H1 (cell line): ENCODE measurements at regions not wholly inside any gene's neighbourhood (a gene's known extent, or its start where the extent isn't known, plus 50 kb on each side); places are given as distances from the start of the nearest gene placed in this dataset.

Source experiments
- BACH1 ChIP-seq: IDR thresholded peaks from 2 replicates; pipeline ENCODE4 v1.6.1; 2012; ENCODE audit warnings: low read length, improper control_type of control experiment
- EP300 ChIP-seq, 2 experiments: IDR thresholded peaks; 1 replicate in 1 of 2; 2 replicates in 1 of 2; pipeline ENCODE4 v1.6.1; 2011 to 2012; ENCODE audit warnings: low read depth in 2 of 2, low read length in 2 of 2, mild to moderate bottlenecking in 2 of 2, borderline replicate concordance in 1 of 2, inconsistent platforms in 1 of 2, moderate library complexity in 1 of 2
- SIN3A ChIP-seq, 2 experiments: IDR thresholded peaks in 1 of 2; conservative IDR thresholded peaks in 1 of 2; 2 replicates each; pipeline ENCODE4 v1.6.1; 2011 to 2012; ENCODE audit warnings: low read length in 2 of 2, improper control_type of control experiment in 1 of 2, low read depth in 1 of 2, mild to moderate bottlenecking in 1 of 2
- TF ChIP-seq, protein P1 (sequence below): IDR thresholded peaks from 2 replicates; pipeline ENCODE4 v1.6.1; 2011; ENCODE audit warnings: low read length, improper control_type of control experiment

DNA sequence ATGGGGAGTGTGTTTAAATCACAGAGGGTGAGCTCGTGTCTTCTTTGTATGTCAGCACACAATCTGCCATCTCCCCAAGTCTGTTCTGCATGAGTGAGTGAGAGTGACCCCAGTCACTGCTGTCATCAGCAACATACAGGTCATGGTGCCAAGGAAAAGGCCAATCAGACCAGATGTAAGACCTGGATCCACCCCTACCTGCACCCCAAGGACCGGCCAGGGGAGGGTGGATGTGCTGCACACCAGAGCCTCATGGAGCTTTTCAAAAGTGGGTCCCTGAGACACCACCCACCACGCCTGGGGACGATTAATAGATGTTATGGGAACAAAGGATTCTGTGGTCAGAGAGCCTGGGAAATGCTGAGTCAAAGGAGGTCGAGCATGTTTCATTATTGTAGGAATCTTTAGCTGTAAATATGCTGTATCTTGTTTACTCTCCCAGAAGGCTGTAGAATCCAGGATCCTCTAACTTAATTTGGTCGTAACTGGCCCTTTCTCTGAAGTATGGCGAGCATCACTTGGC is 420.5 kb downstream of the RPS24 start (continued):
- TF ChIP-seq, protein P1, sequence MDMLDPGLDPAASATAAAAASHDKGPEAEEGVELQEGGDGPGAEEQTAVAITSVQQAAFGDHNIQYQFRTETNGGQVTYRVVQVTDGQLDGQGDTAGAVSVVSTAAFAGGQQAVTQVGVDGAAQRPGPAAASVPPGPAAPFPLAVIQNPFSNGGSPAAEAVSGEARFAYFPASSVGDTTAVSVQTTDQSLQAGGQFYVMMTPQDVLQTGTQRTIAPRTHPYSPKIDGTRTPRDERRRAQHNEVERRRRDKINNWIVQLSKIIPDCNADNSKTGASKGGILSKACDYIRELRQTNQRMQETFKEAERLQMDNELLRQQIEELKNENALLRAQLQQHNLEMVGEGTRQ: no peak
- TF ChIP-seq SIN3A (conservative IDR thresholded peaks at IDR 0.05 in 1 of 2, IDR thresholded peaks at IDR 0.05 in 1 of 2; ENCODE audit: low read depth in 1 of 2, low read length in 2 of 2): no peak
- no peak for TF ChIP-seq BACH1
- no peak for TF ChIP-seq EP300 (IDR thresholded peaks at IDR 0.05; ENCODE audit: borderline replicate concordance in 1 of 2, low read depth in 2 of 2, low read length in 2 of 2)
